Activated naive CD4-positive, alpha-beta T cell treated with anti-CD3 and anti-CD28 coated beads for 36 hours (primary cell): ENCODE measurements at regions not wholly inside any gene's neighbourhood (a gene's known extent, or its start where the extent isn't known, plus 50 kb on each side); places are given as distances from the start of the nearest gene placed in this dataset.

Source experiments
- CTCF ChIA-PET: fragments of 350-600 bp; sonication (Branson Sonifier 250); formaldehyde crosslinking; loops from one replicate; lab custom pipeline; 2021; ENCODE audit warnings: antibody characterized with exemption; lab: Charles Lee
- DNase-seq: peaks from one replicate; pipeline ENCODE4 v3.0.0-alpha.2; 2020
- H3K27ac Mint-ChIP-seq: one replicate; pipeline ENCODE4 v1.8.0; 2021; ENCODE audit warnings: mild to moderate bottlenecking, mixed read lengths
- H3K27me3 Mint-ChIP-seq: one replicate; pipeline ENCODE4 v1.8.0; 2021; ENCODE audit warnings: low read depth, mixed read lengths
- H3K36me3 Mint-ChIP-seq: one replicate; pipeline ENCODE4 v1.8.0; 2021; ENCODE audit warnings: low read depth, mixed read lengths
- H3K4me1 Mint-ChIP-seq: one replicate; pipeline ENCODE4 v1.8.0; 2021; ENCODE audit warnings: low read depth, mixed read lengths
- H3K4me3 Mint-ChIP-seq: one replicate; pipeline ENCODE4 v1.8.0; 2021; ENCODE audit warnings: mild to moderate bottlenecking, moderate library complexity, mixed read lengths
- H3K9me3 Mint-ChIP-seq: one replicate; pipeline ENCODE4 v1.8.0; 2021; ENCODE audit warnings: mixed read lengths
- intact Hi-C: fragments of 100-400 bp; cut with micrococcal nuclease; formaldehyde crosslinking; loops from one replicate; pipeline ENCODE4 v1.15.1; 2023

DNA sequence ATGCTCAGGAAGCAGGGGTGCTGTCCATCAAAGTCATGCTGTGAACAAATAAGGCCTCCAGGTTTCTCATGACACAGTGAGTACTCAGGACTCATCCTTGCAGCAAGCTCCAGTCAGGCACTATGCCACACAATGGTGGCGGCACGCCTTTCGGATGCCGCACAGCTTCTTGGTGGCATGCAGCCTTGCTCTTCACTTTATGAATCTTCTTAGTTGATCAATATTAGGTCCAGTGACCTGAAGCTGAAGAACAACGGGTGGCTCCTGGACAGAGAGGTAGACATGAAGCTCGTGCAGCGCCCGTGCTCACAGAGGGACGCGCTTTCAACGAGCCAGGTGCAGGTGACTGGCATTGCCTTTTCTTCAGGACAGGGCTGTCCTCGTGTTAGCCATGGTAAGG is 653.0 kb upstream of the MGMT start:
- H3K4me3 Mint-ChIP-seq: no peak overlapping the region

DNA sequence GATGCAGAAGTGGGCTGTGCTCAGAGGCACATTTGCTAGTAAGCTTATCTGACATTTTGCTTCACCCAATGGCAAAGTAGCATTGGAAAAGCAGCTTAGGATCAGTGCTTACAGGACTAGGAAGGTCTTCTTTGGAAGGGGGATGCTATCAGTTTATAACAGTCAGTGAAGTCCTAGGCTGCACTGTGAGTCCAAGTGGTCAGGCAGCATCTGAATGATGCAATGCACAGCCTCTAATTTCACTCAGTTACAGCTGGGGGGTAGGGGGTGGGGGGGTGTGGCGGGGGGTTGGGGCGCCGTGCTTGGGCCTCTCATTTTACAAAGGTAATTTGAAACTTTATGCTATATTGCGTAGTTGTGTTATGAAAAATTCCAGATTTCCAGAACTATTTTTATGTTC is 652.3 kb upstream of the MGMT start:
- intact Hi-C loops: no loop called here
- Mint-ChIP-seq H3K27ac (no peak overlapping the region), H3K27me3 (peaks cover 2% of the 10 kb centered on the region), H3K4me1 (no peaks in the 10 kb centered on the region), H3K36me3 (no peaks in the 10 kb centered on the region), H3K9me3 (no peaks in the 10 kb centered on the region), H3K4me3 (no peak overlapping the region)
- CTCF ChIA-PET: no interaction called here
- no peak for DNase-seq

More for the DNA sequence above, 653.0 kb upstream of the MGMT start:
- Mint-ChIP-seq H3K9me3 (no peaks in the 10 kb centered on the region), H3K27ac (no peak overlapping the region), H3K4me1 (no peaks in the 10 kb centered on the region), H3K36me3 (no peaks in the 10 kb centered on the region), H3K27me3 (peaks cover 2% of the 10 kb centered on the region)
- intact Hi-C loops: no loop called here
- DNase-seq: no peak
- CTCF ChIA-PET: no interaction called here

DNA sequence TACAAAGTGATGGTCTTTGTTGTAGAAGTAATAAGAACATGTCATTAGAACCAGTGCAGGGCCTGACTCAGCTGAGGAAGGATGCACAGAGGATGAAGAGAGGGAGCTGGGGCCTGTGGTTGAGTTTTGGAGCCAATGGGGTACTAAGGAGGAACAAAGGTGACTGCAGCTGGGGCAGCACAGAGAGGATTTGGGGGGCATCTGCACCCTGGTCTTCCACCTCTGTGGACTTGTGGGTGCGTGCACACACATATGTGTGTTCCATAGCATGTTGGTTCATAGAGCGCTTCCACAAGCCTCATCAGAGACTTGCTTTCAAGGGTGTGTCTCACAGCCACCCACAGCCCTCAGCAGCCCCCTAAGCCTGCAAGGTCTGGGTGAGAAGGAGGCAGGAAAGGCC is 650.3 kb upstream of the MGMT start:
- CTCF ChIA-PET: no interaction called here
- Mint-ChIP-seq H3K27me3 (peaks cover 2% of the 10 kb centered on the region), H3K9me3 (no peaks in the 10 kb centered on the region), H3K36me3 (no peaks in the 10 kb centered on the region), H3K4me1 (no peaks in the 10 kb centered on the region), H3K4me3 (no peak overlapping the region), H3K27ac (no peak overlapping the region)
- intact Hi-C loops: no loop called here
- DNase-seq: no peak

DNA sequence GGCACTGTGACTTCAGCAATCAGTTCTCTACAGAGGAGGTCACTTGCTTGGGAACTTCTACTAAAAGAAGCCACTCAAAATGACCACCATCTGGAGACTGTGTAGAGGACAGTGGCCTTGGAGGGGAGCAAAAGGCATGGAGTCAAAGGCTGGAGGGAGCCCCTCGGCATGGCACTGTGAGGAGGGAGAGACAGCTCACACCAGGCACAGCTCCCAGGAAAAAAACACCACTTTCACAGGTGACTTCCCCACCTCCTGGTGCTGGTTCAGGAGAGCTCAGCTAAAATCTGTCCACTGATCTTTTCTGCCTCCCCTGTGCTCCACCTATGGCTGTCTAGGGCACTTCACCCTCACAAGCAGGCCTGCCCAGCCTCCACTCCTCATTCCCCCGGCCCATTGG is 649.4 kb upstream of the MGMT start:
- intact Hi-C loops: no loop called here
- Mint-ChIP-seq H3K27me3 (peaks cover 4% of the 10 kb centered on the region), H3K4me3 (no peak overlapping the region), H3K9me3 (no peaks in the 10 kb centered on the region), H3K4me1 (no peaks in the 10 kb centered on the region), H3K27ac (no peak overlapping the region), H3K36me3 (no peaks in the 10 kb centered on the region)
- CTCF ChIA-PET: no interaction called here
- no peak for DNase-seq

DNA sequence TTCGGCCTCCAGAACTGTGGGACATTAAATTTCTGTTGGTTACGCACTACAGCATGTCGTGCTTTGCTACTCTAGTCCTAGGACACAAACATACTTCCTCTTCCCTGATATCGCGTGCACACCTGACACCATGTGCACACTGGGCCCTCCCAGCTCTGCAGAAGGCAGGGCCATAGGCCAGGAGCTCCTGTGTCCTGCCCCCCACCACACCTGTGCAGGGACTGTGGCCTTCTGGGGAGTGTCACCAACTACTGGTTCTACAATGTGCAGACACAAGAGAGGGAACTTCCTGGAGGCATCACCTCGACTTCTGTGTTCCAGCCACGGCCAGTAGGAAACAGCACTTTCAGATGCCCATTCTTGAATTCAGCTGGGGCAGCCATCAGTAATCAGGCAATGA is 646.4 kb upstream of the MGMT start:
- no peak overlapping the region for H3K27ac Mint-ChIP-seq
- CTCF ChIA-PET: no interaction called here

DNA sequence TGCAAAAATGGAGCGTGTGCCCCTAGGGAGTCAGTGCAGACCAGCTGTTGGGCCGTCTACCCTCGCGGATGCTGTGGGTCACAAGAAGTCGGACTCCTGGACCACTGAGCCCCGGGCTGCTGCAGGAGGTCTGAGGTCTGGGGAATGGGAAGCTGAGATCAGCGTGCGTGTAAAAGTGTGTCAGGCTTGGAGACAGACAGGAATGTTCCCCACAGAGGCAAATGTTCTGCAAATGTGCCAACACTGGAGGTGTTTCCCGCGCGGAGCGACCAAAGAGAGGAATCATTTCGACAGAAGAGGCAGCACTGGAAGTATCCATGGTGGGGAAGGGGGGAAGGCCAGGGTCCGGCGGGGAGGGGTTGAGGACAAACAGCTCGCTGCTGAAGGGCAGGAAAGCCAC is 643.8 kb upstream of the MGMT start:
- no peak overlapping the region for H3K4me3 Mint-ChIP-seq
- DNase-seq: no peak
- no peaks in the 10 kb centered on the region for H3K9me3 Mint-ChIP-seq
- H3K4me1 Mint-ChIP-seq: no peaks in the 10 kb centered on the region
- H3K36me3 Mint-ChIP-seq: no peaks in the 10 kb centered on the region
- intact Hi-C loops: no loop called here
- no peak overlapping the region for H3K27ac Mint-ChIP-seq
- H3K27me3 Mint-ChIP-seq: peaks cover 14% of the 10 kb centered on the region
- CTCF ChIA-PET: interaction anchor here (0.7 kb wide), 1 partner anchor 485 kb away, joined by 3 read pairs; no protein-coding TSS in a partner anchor

More for the DNA sequence above, 646.4 kb upstream of the MGMT start:
- Mint-ChIP-seq H3K27me3 (peaks cover 9% of the 10 kb centered on the region), H3K4me3 (no peak overlapping the region), H3K36me3 (no peaks in the 10 kb centered on the region), H3K9me3 (no peaks in the 10 kb centered on the region), H3K4me1 (no peaks in the 10 kb centered on the region)
- no peak for DNase-seq
- intact Hi-C loops: no loop called here

DNA sequence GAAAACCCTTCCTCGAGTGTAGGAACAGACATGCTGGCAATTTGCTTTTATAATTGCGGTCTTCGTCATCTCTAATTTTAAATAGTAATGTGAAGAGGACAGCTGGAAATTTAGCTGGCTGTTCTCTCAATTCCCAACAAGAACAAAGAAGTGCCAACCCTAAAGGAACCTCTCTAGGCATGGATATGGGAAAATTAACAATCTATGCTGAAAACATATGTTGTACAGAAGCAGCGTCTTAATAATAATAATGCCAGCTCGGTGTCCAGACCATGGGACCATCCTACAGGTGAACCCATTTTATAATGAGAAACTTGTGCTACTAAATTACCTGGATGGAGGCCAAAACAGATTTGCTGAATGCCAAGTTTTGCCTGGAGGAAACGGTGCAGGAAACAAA is 641.4 kb upstream of the MGMT start:
- Mint-ChIP-seq H3K27me3 (peaks cover 14% of the 10 kb centered on the region), H3K36me3 (no peaks in the 10 kb centered on the region), H3K9me3 (no peaks in the 10 kb centered on the region), H3K4me3 (no peak overlapping the region), H3K4me1 (no peaks in the 10 kb centered on the region), H3K27ac (no peak overlapping the region)
- intact Hi-C loops: no loop called here
- DNase-seq: no peak
- CTCF ChIA-PET: no interaction called here

DNA sequence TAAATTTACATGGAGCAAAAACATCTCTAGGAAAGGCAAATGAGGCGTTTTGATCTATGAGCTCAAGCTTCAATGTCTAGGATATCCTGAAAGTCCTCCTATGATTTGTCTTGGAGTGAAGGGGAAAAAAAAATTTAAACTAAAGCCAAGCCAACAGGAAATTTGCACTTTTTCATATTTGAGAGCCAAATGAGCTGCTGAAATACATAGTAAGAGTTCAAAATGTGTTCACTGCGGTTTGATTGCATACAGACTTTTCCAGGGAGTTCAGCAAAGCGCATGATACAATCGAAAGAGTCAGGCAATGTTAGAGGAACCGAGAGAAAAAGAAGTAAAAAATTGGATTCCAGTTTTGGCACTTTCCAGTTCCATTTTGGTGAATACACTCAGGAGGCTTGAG is 633.4 kb upstream of the MGMT start:
- H3K27me3 Mint-ChIP-seq: no peaks in the 10 kb centered on the region
- H3K36me3 Mint-ChIP-seq: no peaks in the 10 kb centered on the region
- DNase-seq: no peak
- CTCF ChIA-PET: no interaction called here
- no peak overlapping the region for H3K4me3 Mint-ChIP-seq
- H3K27ac Mint-ChIP-seq: no peak overlapping the region
- H3K4me1 Mint-ChIP-seq: no peaks in the 10 kb centered on the region
- H3K9me3 Mint-ChIP-seq: no peaks in the 10 kb centered on the region
- intact Hi-C loops: no loop called here

DNA sequence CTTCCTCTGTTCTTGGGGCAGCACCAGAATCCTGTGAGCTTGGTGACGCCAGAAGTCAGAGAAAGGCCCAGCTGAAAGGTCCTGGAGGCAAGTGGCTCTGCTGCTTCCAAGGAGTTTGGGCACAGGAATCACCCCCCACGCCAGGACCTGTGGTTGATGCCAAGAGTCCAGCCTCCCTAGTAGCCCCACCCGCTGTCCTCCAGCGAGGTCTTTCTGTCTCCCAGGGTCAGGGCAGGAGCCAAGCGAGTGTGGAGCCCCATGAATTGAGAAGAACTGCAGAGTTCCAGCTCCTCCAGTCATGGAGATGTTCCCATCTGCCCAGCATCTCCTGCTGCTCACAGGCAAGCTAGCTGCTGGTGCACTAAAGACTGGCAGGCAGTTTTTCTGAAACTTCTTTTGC is 631.7 kb upstream of the MGMT start:
- no peaks in the 10 kb centered on the region for H3K36me3 Mint-ChIP-seq
- no peak overlapping the region for H3K4me3 Mint-ChIP-seq
- CTCF ChIA-PET: no interaction called here
- no peaks in the 10 kb centered on the region for H3K4me1 Mint-ChIP-seq
- DNase-seq: no peak
- no peak overlapping the region for H3K27ac Mint-ChIP-seq
- intact Hi-C loops: no loop called here
- no peaks in the 10 kb centered on the region for H3K9me3 Mint-ChIP-seq
- no peaks in the 10 kb centered on the region for H3K27me3 Mint-ChIP-seq

DNA sequence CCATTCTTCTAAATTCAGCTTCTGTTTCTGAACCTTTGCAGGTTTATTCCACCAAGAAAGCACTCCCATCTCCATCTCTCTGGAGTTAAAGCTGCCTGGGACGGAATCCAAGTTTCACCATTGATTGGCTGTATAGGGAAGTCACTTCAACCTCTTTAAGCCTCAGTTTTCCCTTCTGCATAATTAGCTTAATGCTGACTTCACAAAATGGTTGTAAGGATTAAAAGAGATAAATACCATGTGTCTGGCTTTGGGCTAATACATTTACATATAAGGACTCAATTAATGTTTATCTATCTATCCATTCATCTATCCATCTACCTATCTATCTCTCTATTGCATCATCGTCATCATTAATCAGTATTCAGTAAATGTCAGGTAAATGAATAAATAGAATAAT is 629.6 kb upstream of the MGMT start:
- intact Hi-C loops: no loop called here
- H3K4me1 Mint-ChIP-seq: no peaks in the 10 kb centered on the region

DNA sequence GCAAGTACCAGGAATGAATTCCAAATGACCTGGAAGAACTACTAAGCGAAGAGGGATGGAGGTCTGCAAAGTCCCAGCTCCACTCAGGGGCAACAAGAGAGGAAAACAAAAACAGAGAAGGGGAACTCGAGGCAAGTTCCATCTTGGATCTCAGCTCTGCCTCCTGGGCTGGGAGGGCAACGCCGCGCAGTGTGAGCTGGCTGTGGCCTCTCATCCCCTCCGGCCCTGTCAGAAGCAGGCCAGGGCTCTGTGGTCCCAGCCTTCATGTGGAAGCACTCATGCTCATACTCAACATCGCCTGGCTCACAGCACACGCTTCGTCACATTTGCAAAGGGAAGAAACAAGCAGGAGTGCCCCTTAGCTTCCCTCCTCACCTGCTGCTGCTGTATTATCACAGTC is 627.9 kb upstream of the MGMT start:
- H3K9me3 Mint-ChIP-seq: no peaks in the 10 kb centered on the region
- no peaks in the 10 kb centered on the region for H3K27me3 Mint-ChIP-seq
- no peak for DNase-seq
- CTCF ChIA-PET: interaction anchor here (0.7 kb wide), 1 partner anchor 27 kb away, joined by 3 read pairs; no protein-coding TSS in a partner anchor
- no peak overlapping the region for H3K27ac Mint-ChIP-seq
- H3K4me3 Mint-ChIP-seq: no peak overlapping the region
- intact Hi-C loops: no loop called here
- H3K36me3 Mint-ChIP-seq: no peaks in the 10 kb centered on the region
- no peaks in the 10 kb centered on the region for H3K4me1 Mint-ChIP-seq

More for the DNA sequence above, 629.6 kb upstream of the MGMT start:
- Mint-ChIP-seq H3K27ac (no peak overlapping the region), H3K27me3 (no peaks in the 10 kb centered on the region), H3K36me3 (no peaks in the 10 kb centered on the region), H3K9me3 (no peaks in the 10 kb centered on the region), H3K4me3 (no peak overlapping the region)
- DNase-seq: no peak
- CTCF ChIA-PET: no interaction called here

DNA sequence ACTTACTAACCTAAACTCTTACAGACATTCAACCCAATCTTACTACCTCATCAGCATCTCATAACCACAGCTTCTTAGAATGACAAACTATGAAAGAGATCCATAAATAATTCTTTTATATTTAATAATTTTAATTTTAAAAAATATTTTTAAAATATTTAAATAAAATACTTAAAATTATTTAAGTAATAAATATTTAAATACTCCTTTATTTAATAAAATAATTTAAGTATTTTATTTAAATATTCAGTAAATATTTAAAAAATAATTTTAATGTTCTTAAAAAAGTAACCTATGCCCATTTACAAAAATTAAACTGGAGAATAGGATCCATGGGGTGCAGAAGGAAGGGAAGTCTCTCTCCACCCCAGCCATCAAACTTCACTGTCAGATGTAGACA is 627.3 kb upstream of the MGMT start:
- no peaks in the 10 kb centered on the region for H3K27me3 Mint-ChIP-seq
- H3K9me3 Mint-ChIP-seq: no peaks in the 10 kb centered on the region
- H3K27ac Mint-ChIP-seq: no peak overlapping the region
- H3K4me3 Mint-ChIP-seq: no peak overlapping the region
- DNase-seq: no peak
- CTCF ChIA-PET: no interaction called here
- intact Hi-C loops: loop anchor here (5.0 kb wide), 1 partner anchor 207 kb away; no protein-coding TSS in a partner anchor
- no peaks in the 10 kb centered on the region for H3K36me3 Mint-ChIP-seq
- no peaks in the 10 kb centered on the region for H3K4me1 Mint-ChIP-seq

DNA sequence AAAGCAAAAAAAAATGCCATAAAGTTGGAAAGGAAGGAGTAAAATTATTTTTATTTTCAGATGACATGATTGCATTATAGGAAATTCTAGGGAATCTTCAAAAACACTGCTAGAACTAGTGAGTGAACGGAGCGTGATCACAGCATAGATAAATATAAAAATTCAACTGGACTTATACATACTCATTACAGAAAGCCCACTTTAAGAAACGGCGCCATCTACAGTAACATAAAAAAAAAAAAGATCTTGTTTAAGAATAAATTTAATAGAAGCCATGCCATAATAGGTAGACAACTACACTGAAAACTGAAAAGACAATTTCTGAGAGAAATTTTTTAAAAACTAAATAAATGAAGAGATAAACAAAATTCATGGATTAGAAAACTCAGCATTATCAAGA is 623.1 kb upstream of the MGMT start:
- no peak for DNase-seq
- CTCF ChIA-PET: no interaction called here
- no peaks in the 10 kb centered on the region for H3K4me1 Mint-ChIP-seq
- H3K4me3 Mint-ChIP-seq: no peak overlapping the region
- H3K9me3 Mint-ChIP-seq: no peaks in the 10 kb centered on the region
- H3K27me3 Mint-ChIP-seq: no peaks in the 10 kb centered on the region
- no peak overlapping the region for H3K27ac Mint-ChIP-seq
- intact Hi-C loops: loop anchor here (5.0 kb wide), 1 partner anchor 212 kb away; no protein-coding TSS in a partner anchor
- H3K36me3 Mint-ChIP-seq: no peaks in the 10 kb centered on the region

DNA sequence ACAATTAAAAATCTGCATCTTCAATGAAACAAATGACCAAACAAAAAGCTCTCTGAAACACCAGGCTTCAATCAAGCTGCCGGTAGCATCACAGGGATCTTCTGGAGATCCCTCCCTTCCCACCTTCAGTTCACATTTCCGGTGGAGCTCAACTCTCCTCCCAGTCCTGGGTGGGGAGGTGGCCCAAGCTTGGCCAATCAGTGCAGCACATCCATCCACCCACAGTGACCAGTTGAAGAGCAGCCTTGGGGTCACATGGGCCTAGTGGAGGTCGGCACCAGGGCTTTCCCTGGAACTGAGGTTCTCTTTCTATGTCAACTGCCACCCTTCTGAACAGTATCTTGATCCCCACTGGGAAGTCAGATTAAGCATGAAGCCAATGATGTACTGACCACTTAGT is 620.1 kb upstream of the MGMT start:
- no peaks in the 10 kb centered on the region for H3K36me3 Mint-ChIP-seq
- peaks cover 3% of the 10 kb centered on the region for H3K27me3 Mint-ChIP-seq
- no peak overlapping the region for H3K4me3 Mint-ChIP-seq
- CTCF ChIA-PET: no interaction called here
- no peaks in the 10 kb centered on the region for H3K9me3 Mint-ChIP-seq
- intact Hi-C loops: no loop called here
- no peak overlapping the region for H3K27ac Mint-ChIP-seq
- no peaks in the 10 kb centered on the region for H3K4me1 Mint-ChIP-seq
- no peak for DNase-seq
